Colon (tissue), 2 donors: ENCODE measurements at regions not wholly inside any gene's neighbourhood (a gene's known extent, or its start where the extent isn't known, plus 50 kb on each side); places are given as distances from the start of the nearest gene placed in this dataset.

Source experiments
- FAIRE-seq: peaks from 2 replicates; lab custom pipeline; 2012; peaks lifted over from hg19 to GRCh38; lab: Jason Lieb, UNC
- donor health status: control.
- donor health status: control.

DNA sequence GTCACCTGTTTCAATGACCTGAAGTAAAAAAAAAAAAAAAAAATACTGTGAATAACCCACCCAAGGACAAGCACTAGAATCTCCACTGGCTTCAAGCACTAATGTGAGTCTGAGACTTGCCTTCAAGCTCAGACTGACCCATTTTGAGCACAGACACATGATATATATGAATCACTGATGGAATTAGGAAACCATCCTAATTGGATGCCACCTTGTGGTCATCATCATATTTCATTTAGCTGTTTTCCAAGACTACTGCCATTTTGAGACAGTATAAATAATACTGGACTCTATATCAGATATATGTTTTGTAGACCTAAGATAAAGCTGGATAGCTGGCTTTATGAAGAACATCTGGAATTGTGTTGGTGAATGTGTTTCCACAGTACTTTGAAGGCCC, 1232.0 kb downstream of the KCNT2 start:
- FAIRE-seq: no peak

DNA sequence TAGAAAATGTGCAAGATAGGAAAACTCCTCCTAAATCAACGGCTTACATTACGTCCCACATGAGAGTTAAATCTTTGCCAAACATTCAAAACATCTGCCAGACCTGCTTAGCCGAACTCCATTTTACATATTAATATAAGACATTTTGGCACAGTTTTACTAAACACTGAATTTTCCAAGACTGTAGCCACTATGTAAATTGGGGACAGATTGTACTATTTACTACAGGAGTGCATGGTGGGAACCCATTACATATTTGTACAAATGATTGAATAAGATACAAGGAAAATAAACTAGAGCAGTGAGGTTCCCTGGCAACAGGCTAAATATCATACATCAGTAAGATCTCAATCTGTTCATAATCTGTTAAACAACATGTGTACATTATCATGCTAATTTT, 1234.4 kb downstream of the KCNT2 start:
- FAIRE-seq: no peak

DNA sequence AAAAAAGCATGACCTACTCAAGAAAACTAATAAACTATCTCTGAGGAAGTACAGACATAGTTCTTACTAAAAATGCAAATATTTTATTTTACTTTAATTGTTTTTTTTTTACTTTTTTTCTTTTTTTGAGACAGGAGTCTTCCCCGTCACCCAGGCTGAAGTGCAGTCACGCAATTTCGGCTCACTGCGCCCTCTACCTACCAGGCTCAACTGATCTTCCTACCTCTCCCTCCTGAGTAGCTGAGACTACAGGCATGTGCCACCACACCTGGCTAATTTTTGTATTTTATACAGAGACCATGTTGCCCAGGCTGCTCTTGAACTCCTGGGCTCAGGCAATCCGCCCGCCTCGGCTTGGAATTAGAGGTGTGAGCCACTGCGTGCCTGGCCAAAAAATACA, 1263.1 kb downstream of the KCNT2 start:
- FAIRE-seq: no peak

DNA sequence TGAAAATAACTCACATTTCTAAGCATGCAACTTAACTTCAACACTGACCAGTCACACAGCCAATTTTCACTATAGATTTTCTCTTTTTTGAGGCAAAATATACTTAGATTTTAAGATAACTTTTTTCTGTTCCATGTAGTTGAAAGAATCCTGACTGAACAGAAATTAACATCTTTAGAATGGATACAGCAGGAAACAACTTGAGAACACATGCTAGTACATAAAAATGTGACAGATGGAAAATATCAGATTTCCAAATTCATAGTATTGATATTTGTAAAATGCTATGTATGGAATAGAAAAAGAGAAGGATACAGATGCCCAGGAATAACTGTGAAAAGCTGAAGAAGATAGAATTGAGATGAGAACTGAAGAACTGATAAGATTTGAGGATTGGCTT, 1270.6 kb downstream of the KCNT2 start:
- FAIRE-seq: no peak

DNA sequence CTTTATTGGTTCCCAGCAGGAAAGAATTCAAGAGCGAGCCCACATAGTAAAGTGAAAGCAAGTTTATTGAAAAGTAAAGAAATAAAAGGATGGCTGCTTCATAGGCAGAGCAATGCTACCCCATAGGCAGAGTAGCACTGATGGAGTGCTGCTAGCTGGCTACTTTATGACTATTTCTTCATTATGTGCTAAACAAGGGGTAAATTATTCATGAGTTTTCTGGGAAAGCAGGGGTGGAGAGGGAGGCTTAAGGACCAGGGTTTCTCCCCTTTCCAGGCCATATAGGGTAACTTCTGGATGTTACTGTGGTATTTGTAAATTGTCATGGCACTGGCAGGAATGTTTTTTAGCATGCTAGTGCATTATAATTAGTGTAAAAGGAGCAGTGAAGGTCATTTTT, 1271.4 kb downstream of the KCNT2 start:
- FAIRE-seq: no peak

DNA sequence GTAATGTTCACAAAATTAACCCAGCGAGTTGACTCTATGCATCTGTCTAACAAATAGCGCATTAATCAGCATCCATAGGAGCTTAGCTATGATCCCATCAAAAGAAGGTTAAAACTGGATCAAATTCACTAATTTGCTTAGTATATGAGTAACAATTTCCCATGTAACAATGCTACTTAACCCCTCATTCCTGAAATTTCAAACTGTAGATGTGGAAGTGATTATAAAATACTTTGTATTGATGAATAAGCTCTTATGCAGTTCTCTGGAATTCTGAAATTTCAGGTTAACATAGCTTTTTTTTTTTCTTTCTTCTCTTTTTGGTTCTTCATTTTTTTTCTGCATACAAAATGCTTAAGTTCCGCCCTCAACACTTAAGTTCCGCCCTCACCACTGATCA, 1272.7 kb downstream of the KCNT2 start:
- FAIRE-seq: no peak

DNA sequence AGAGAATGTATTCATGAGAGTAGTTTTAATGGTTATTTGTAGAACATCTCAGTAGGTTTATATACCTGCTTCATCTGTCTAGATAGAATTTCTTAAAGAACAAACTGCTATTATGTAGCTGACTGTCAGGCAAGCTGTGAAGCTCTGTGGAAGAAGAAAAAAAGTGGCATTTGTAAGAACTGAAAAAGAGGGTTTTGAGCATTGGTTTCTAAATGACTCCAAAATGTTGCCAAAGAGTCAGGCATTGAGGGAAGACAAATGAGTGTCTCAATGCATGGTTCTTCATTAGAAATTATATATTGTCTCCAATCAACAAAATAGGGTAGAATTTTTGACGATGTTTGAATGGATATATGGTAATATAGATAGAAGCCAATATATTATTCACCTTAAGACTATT, 1276.1 kb downstream of the KCNT2 start:
- FAIRE-seq: no peak

DNA sequence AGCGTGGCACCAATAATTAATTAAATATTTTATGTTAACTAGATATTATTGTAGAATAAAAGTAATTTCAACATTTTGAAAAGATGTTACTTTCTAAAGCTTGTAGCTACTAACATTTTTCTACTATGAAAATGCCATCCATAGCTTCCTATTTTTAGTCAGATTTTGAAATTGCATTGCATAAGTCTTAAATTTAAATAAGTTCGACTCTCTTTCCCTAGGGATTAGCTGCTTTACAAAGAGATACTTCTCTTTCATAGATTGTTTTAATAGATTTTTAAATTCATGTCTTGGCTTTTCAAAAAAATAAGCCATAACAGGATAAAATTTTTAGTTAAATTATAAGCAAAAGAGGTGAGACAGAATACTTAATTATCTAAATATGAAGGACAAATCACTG, 1279.6 kb downstream of the KCNT2 start:
- no peak for FAIRE-seq

DNA sequence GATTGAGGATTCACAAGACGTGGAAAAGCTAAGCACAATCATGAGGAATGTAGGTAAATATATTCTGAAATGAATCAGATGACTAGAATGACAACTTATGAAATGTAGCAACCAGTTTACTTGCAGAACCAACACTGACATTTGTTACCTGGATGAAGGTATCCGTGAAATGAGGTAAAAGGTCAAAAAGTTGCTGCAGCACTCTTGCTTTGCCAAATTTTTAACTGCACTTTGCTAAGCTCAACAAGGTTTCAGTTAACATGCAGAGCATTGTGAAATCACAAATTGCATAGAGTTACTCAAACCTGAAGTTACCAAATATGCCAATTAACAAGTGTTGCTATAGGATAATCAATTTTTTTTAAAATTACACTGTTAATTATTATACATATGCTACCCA, 1280.1 kb downstream of the KCNT2 start:
- FAIRE-seq: no peak

DNA sequence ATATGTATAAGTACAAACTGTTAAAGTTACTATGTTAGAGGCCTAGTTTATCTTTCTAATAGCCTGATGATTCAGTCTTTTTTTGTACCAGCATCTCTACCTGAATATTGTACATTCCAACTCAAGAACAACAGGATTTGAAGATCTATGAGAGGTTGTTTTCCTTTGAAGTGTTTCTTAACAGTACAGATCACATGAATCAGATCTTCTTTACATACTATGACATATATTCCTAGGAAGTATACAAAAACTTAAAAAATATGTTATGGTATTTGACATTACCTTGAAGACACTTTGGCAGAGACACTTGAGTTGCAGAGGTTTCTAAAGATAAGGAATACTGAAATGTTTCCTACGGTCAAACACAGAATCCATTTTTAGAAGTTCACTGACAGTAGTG, 1280.9 kb downstream of the KCNT2 start:
- FAIRE-seq: no peak

DNA sequence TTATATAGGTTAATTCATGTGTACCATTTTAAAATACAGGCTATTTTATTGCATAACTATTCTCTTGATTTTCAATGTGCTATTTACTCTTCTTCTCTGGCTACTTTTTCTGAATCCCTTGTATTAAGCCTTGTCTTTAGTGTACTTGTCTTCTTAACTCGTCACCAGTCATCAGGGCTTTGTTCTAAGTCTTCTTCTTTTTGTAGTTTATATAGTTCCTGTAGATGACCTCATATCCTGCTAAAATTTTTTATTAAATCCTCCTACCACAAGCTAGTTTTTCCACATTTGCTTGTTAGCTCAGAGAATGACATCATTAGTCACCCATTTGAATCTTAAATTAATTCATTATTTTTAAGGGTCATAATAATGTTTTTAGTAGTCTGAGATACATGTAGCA, 1281.9 kb downstream of the KCNT2 start:
- FAIRE-seq: no peak

DNA sequence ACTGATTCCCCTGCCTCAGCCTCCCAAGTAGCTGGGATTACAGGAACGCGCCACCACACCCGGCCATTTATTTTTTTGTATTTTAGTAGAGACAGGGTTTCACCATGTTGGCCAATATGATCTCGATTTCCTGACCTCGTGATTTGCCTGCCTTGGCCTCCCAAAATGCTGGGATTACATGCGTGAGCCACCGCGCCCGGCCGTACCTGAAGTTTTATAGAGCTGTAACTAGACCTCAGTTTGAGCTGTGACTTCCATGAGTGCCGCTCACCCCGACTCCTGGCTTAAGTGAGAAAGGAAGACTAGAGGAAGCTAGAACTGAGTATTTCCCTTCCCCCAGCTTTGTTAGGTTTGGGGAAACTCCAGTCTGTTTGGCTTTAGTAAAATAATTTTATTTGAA, 1283.1 kb downstream of the KCNT2 start:
- no peak for FAIRE-seq

DNA sequence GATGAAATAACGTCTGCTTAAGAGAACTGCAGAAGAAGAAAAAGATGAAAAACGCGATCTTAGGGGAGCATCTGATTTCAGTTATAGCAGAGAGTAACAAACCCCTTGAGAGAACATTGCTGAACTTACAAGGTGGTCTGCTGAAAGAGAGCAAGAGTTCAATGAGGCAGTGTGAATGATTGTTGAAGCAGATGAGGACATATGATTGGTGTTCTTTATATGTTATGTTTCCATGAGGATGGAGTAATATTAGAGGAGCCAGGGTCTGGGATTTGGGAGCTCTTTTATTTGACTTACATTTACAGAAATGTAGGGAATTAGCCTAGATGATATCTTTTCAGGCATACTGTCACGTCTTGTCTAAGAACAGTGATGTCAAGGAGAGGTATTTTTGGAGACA, 1302.0 kb downstream of the KCNT2 start:
- FAIRE-seq: no peak

DNA sequence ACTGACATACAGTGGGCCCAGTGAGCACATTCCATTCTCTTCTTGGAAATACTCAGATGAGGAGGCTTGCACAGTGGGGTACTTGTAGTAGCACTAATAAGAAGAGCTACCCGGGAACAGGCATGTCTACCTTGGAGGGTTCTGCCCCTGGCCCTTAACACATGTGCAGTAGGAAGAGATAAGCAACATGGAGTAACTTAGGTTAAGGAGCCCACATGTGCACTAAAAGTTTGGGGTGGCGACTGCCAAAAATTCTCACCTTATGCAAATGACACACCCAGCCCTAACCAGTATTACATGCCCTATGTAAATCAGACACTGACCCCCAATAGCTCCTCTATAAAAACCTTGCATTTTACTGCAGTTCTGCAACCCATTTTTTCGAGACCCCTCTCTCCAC, 1313.3 kb downstream of the KCNT2 start:
- no peak for FAIRE-seq

DNA sequence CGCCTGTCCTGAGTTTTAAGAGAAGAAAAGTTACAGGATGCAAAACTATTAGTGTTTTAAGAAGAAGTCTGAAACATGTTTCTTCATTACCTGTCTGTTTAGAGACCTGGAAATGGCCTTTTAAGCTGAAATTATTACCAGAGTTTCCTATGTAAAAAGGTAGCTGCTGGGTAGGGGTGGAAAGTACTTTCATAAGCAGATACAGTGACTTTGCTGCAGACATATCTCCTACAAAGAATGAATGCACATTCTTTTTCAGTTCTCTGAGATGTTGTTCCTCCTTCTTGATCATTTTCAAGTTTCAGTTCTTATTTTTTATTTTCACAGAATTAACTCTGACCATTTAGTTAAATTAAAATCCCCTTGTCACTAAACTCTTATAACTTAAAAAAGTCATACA, 1329.6 kb downstream of the KCNT2 start:
- FAIRE-seq: no peak

DNA sequence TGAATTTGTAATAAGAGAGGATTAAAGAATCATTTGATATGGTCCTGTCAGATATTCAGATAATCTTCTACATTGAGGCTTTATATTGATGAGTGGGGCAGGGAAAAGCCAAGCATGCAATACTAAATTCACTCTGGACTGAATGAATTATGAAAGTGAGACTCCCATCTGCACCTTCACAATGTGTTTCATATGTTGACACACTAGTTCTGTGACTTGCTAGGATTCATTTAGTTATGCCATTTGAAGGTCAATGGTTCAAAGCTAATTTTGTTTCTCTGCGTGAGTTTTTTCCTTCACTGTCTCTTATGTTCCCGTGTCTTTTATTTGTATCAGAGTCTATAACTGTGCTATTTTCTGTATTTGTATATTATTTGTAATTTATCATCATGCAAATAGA, 1332.5 kb downstream of the KCNT2 start:
- FAIRE-seq: no peak

DNA sequence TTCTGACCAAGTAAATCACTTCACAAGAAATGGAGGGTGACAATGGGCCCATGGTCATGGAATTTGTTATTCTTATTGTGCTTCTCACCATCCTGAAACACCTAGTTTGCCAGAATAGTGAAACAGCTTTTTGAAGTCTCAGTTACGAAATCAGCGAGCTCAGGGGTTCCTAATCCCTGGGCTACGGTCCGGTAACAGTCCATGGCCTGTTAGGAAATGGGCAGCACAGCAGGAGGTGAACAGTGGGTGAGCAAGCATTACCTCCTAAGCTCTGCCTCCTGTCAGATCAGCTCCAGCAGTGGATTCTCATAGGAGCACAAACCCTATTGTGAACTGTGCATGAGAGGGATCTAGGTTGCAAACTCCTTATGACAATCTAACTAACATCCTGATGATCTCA, 1356.3 kb downstream of the KCNT2 start:
- FAIRE-seq: no peak

DNA sequence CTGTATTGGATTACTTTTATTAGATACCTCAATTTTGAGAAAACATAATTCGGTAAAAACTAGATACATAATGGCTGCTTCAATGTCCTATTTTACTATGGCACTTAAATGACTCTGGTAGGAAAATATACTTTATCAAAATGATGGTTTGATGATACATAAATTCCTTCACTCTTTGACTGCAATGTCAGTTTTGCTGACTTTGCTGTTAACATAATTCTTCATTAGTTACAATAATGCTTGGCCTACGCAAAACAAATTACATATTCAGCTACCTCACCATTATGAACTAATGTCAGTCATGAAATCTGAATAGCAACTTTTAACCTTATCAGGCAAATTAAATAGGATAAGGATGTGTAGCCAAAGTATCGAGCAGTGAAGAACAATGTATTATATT, 1364.7 kb downstream of the KCNT2 start:
- no peak for FAIRE-seq

DNA sequence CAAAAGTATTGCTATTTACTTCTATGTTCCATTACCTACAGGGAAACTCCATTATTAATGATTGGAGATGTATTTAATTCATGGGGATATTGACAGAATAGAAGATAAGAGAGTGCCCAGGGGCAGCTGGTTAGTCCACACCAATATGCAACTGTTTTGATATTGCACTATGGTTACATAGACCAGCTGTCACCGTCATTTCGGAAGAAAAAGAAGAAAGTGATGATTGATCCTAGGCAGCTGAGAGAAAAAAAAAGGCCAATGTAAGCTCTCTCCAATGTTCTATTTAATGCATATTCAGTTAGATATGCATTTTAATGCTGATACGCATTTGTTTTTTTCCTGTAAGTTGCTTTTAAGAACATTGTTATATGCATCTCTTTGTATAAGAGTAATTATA, 1367.2 kb downstream of the KCNT2 start:
- no peak for FAIRE-seq

DNA sequence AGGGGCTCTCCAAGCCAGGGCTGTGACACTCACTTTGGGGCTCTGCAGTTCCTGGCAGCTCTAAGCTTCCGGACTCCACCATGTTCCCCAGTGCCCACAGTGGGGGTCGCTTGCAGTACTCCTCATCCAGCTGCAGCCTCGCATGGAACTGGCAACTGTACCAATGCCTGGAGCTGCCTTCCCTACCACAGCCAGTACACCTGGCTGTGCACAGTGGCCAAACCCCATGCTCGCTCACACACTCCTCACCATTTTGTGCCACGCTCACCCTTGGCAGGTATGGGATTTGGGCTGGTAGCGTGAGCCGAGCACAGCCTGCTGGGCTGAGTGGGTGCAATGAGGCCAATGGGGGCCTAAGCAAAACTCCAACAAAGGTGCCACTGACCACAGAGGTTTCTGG, 1369.9 kb downstream of the KCNT2 start:
- FAIRE-seq: no peak

DNA sequence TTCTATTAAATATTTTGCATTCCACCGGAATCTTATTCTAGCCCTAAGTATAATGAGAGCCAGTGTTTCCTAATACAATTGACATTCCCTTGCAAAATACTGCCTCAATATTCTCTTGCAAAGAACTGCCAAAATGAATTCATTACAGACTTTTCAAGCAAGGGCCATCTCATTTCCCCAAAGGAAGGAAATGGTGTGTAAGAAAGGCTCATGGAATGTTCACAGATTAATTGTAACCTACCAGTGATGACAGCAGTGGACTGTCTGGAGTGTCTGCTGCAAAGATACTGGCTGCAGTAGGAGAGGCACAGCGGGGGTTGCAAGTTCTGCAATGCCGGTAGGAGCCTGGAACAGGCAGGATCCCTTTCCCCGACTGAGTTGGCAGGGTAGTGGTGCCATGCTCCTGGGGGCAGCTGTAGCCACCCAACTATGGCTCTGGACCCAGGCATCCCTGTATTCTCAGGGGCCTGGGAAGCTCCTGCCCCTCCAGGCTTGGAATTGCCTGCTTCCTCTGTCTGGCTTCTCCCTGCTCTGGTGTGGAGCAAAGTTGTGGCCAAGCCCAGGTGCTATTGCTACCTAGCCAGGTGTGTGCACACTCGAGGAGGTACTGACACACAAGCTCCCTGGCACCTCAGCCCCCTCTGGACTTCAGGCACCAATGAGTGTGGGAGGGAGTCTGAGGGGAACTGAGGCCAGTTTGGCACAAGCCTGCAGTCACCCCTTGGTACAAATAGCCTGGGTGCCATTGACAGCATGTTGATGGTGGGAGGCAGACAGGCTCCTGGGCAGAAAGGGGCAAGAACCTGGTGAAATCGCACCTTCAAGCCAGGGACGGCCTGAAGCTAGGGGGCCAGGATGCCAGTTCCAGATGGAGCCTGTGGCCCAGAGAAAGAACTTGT, 1371.0 kb downstream of the KCNT2 start:
- no peak for FAIRE-seq

DNA sequence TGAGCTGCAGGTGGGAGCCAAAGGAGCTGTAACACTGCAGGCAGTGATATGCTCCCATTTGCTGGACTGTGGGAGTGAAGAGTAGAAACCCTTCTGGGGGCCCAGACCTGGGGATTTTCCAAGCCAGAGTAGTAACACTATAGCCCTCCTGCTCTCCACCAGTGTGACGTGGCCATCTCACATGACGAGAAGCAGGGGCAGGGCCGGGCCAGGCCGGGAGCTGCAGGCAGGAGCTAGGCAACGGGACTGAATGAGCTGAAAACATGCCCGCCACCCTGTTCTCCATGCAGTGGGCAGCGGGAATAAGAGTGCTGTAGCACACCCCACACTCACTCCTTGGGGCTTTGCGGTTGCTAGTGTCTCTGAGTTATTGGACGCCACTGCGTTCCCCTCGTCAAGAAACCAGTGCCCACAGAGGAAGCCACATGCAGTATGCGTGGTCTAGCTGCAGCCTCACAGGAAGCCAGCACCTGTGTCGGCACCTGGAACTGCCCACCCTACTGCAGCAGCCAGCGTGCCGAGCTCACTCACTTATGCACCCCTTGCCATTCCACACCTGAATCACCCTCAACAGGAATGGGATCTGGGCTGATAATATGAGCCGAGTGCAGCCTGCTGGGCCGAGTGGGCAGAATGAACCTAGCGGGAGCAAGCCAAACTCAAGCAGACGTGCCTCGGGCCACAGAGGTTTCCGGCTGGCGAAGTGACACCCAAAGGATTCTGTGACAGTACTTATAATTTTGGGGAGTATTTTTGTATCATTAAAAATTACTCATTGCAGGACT, 1389.6 kb downstream of the KCNT2 start:
- no peak for FAIRE-seq

DNA sequence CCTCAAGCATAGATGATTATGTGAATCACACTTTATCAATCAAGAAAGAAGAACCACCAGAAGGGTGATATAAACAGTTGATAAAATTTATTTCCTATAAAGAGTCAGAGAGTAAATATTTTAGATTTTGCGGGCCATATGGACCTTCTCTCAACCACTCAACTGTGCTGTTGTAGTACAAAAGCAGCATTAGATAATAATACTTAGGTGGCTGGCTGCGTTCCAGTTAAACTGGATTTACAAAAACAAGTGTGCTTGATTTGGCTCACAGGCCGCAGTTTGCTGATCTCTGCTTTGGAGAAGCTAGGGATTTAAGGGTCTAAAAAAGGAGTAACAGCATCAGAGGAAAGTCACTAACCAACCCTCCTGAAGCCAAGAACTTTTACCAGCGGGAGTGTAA, 1406.0 kb downstream of the KCNT2 start:
- FAIRE-seq: no peak

DNA sequence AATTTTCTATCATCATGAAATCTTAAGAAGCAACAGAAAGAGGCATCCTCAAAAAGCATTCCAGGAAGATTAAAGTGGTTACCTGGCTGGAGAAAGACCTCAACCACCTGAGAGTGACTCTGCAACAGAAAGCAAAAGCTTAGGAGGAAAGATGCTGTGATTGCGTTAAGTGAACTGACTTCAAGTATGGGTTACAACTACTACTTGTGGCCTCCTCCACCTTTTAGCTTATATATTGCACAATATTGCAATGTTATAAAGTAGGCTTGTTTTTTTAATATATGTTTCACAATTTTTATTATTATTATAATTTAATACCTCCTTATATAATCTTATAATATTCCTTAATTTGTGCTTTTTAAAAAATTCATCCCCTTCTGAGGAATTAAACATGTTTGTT, 1407.5 kb downstream of the KCNT2 start:
- FAIRE-seq: no peak
